GM18858 (cell line): ENCODE measurements at regions not wholly inside any gene's neighbourhood (a gene's known extent, or its start where the extent isn't known, plus 50 kb on each side); places are given as distances from the start of the nearest gene placed in this dataset.
A peak's percentile ranks its signal among the peaks of the same experiment; 100 is the strongest.

Experiments
- ATAC-seq: cut with Tn5 transposase; IDR thresholded peaks from one replicate; pipeline ENCODE4 v1.9.1; 2021; ENCODE audit not compliant: unreplicated experiment

DNA sequence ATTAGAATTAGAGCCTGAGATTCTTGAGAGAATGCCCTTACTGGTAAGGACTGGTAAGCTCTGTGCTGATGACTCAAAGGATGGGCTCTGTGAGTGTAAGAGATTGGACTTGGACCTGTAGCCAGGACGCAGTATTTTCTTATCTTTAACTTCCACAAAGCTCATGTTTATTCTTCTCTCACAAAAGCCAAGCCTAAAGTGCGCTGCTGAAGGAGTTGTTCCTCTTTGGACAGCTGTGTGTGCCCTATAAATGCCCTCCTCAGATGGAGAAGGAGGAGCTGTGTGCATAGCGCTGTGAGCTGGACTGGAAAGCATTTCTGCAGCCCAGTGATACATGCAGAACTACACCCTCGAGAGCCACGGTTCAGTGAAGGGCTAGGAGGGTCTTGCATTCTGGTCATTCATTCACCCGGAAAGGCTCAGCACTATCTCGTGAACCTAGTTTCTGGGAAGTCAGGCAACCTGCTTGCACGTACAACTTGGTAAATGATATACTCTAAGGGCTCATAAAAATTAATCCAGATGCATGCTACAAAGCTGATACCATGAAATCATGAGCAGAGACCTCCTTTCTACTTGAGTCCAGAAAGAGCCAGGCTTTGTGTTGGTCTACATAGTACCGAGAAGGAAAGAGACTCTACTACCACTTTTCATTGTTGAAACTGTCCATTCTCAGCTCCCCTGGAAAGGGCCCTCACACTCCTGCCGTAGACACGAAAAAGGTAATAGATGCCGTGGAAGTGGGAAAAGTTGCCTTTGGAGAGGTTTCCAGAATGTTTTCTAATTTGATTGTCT is 103.0 kb upstream of the TBL1XR1 start:
- ATAC-seq = peak; percentile 71

GRCh38 chr3:177300842-177301241 is 103.6 kb upstream of the TBL1XR1 start:
- peak; percentile 34 for ATAC-seq

DNA sequence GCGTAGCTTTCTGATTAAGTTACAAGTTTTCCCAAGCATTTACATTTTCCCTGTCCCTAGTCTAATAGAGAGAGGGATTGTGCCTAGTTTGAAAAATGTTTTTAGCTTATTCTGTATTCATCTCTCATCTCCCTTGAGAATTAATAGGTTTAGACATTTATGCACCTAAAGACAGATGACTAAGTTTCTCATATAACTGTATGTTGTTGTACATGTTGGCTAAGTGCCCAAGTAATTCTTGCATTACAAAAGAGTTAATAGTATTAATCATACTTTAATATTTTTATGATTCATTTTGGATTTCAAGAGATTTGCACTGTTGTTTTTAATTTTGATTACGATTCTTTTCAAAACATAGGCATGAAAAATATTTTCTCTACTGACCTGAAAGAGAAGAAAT is 109.0 kb upstream of the TBL1XR1 start:
- ATAC-seq = no peak

GRCh38 chr3:177307391-177307790 is 110.1 kb upstream of the TBL1XR1 start:
- ATAC-seq = no peak

DNA sequence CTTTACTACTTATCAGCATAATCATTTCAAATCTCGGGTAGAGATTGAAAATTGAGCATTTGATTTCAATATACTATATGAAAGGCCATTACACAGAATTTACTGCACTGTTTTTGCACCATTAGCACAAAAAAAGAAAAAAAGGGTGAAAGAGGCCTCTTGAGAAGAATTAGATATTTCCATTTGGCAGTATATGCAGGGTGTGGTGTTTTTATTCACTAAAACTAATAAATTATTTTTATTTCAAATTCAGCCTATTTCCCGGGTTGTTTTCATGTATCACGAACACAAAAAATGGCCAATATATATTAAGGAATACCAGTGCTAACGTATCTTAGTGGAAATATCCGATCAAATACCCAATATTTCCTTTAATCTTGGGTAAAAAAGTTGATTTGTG is 110.5 kb upstream of the TBL1XR1 start:
- no peak for ATAC-seq

- ATAC-seq = no peak
Measured at GRCh38 chr3:177308286-177308685, 111.0 kb upstream of the TBL1XR1 start.

- ATAC-seq = no peak
Measured at GRCh38 chr3:177308911-177309310, 111.6 kb upstream of the TBL1XR1 start.

DNA sequence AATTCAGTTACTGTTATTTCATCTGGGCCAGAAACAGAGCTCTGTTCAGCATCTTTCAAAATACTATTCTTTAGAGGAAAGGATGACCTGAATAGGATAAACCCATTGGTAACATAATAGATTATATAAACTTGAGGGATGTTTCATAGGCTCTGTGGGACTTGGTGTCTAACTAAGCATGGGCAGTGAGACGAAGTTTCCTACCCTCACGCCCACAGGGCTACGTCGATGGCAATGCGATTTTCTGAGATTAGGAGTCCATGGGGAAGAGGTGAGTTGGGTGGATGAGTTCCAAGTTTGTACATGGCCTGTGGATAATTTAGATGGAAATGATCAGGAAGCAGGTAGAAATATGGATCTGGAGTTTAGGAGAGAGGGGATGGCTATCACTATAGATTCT is 115.2 kb upstream of the TBL1XR1 start:
- no peak for ATAC-seq

DNA sequence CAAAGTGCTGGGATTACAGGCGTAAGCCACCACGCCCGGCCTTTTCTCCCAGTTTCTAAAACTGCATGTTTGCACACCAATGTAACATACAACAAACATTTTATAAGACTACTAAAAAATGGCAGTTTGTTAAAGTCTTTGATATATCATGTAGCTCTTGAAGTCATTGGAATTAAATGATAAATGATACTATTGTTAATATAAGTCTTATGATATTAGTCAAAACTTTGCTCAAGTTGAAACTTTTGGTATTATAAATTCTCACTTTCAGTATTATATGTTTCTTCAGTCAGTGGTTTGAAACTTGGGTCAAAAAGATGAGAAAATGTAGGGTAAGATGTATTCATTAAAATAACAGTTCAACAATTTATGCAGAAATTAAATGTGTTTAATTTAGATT is 117.6 kb upstream of the TBL1XR1 start:
- peak; percentile 74 for ATAC-seq

- no peak for ATAC-seq
Measured at GRCh38 chr3:177317247-177317646, 120.0 kb upstream of the TBL1XR1 start.

- ATAC-seq = no peak
Measured at GRCh38 chr3:177318559-177318958, 121.3 kb upstream of the TBL1XR1 start.

DNA sequence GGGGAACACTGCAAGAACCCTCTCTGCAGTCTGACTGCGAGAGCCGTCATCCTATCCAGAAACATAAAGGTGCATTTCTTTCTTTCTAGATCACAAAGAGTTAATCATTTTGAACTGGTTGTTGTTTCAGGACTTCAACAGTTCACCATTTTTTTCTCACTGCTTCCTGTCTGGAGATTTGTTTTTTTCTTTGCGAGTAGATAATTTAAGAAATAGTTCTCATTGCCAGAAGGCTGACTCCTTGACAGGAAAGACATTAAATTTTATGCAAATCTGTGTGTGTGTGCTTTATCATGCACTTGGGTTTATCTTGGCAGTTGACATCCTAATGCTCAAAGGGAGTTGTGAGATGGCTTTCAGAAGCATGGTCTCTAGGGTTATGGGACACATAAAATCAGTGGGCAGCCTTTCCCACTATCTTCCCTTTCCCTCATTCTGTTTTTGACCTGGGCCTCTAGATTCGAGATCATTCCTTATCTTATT is 123.5 kb upstream of the TBL1XR1 start:
- no peak for ATAC-seq

GRCh38 chr3:177321819-177322218 is 124.5 kb upstream of the TBL1XR1 start:
- no peak for ATAC-seq

DNA sequence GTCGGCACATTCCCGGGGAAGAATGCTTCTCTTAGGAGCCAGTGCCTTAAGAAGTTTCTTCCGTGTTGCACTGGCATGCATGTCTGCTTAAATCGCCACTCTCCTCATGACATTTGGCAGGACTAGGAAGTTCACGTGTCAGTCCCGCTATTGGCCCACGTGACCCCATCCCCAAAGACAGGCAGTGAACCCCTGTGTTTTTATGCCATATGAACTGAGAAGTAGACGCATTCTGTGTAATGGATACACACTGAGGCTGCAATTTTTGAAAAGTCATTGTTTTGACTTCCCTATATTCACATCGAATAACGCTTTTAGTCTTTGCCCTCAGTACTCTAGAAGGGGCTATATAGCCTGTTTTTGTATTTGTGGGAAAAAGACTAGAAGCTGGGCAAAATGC is 125.6 kb upstream of the TBL1XR1 start:
- no peak for ATAC-seq

GRCh38 chr3:177329854-177330253 is 132.6 kb upstream of the TBL1XR1 start:
- no peak for ATAC-seq

GRCh38 chr3:177330779-177331178 is 133.5 kb upstream of the TBL1XR1 start:
- no peak for ATAC-seq

DNA sequence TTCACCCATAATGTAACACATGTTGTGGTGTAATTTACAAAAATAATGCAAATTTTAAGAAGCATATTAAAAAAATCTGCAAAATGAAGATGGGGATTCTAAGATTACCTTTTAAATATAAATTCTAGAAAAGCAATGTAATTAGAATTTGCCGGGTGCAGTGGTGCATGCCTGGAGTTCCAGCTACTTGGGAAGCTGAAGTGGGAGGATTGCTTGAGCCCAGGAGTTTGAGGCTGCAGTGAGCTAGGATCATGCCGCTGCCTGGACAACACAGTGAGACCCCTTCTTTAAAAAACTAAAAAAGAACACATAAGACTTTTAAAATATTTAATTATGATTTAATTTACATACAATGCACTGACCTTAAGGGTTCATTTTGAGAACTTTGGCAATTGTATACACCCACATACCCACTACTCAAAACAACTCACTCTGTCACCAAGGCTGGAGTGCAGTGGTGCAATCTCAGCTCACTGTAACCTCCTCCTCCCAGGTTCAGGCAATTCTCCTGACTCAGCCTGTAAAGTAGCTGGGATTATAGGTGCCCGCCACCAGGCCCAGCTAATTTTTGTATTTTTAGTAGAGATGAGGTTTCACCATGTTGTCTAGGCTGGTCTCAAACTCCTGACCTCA is 134.0 kb upstream of the TBL1XR1 start:
- no peak for ATAC-seq

DNA sequence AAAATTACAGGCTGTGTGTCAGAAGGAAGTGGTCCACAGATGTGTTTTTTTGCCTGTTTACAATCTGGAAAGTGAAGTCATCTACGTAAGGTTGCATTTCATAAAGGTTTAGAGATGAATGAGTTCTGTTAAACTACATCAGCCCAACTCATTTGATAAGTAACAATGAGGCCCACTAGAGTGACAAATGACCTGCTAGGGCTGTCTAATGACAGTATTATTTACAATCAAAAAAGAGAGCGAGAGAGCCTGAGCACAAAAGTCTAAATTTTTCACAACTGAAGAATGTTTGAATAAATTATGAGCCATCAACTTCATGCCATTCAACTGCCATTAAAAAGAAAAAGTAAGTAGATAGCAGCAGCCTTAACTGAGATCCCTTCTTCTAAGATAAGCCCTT is 135.7 kb upstream of the TBL1XR1 start:
- ATAC-seq = no peak

- no peak for ATAC-seq
Measured at GRCh38 chr3:177333533-177334520, 136.5 kb upstream of the TBL1XR1 start.

DNA sequence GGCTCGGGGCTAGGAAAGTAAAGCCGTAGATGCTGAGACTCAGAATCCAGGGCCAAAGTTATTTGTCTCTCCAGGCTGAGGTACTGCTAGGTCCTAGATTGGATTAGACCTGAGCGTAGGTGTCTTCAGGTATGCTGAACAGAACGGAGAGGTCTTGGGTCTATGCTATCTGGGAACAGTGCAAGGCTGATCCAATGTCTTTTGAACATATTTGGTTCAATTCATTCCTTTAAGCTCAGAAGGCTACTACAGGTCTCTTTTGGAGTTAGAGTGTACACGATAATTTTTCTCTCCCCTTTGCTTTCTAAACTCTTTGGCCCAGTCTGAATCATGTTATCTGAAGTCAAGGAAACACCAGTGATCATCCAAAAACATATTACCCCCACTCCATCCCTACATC is 137.5 kb upstream of the TBL1XR1 start:
- ATAC-seq = no peak

- ATAC-seq = no peak
Measured at GRCh38 chr3:177335728-177336127, 138.4 kb upstream of the TBL1XR1 start.
